HepG2 (cell line): ENCODE measurements at regions not wholly inside any gene's neighbourhood (a gene's known extent, or its start where the extent isn't known, plus 50 kb on each side); places are given as distances from the start of the nearest gene placed in this dataset.

Experiments used
- ATAC-seq: fragments of 200-7000 bp; cut with Tn5 transposase; 3 replicates; pipeline ENCODE4 v1.9.1; 2020; ENCODE audit warnings: mild to moderate bottlenecking, moderate library complexity
- BruUV-seq: library from RNA; stranded (reverse); fragments of 400-500 nt; replicated peaks from 2 replicates; lab custom pipeline; 2021; lab: Mats Ljungman, UMichigan
- CTCF ChIA-PET: fragments of 300-600 bp; formaldehyde crosslinking; extraction: SDS; loops from one replicate; lab custom pipeline; 2021; ENCODE audit warnings: low total read pairs, inconsistent platforms, low intra/inter-chr PET ratio; lab: Yijun Ruan, JAX
- POLR2A ChIA-PET: fragments of 350-600 bp; sonication (Branson Sonifier 250); formaldehyde crosslinking; loops from one replicate; lab custom pipeline; 2020; ENCODE audit warnings: antibody characterized with exemption, inconsistent platforms; lab: Yijun Ruan, JAX
- DNase-seq: peaks from one replicate; pipeline ENCODE4 v3.0.0-alpha.2; 2015; ENCODE audit warnings: low spot score
- FAIRE-seq: peaks from 3 replicates; lab custom pipeline; 2011; peaks lifted over from hg19 to GRCh38; lab: Jason Lieb, UNC
- H2AFZ ChIP-seq: one replicate; pipeline ENCODE4 v1.6.1; 2011; ENCODE audit warnings: low read length, inconsistent platforms
- H3K27ac ChIP-seq: fragments of 300-600 bp; 3 replicates; pipeline ENCODE4 v1.8.0; 2011; ENCODE audit warnings: mixed run types, mild to moderate bottlenecking, mixed read lengths, low read length, inconsistent platforms; ENCODE audit not compliant: insufficient read depth; ENCODE audit errors: extremely low read length
- H3K27me3 ChIP-seq, 2 experiments: fragments of 200-600 bp in 1 of 2; 2 replicates in 1 of 2; 3 replicates in 1 of 2; pipeline versions ENCODE4 v1.6.0 to v1.8.0; 2011; ENCODE audit warnings: low read length in 2 of 2, mild to moderate bottlenecking in 2 of 2, moderate library complexity in 2 of 2, inconsistent platforms in 1 of 2; ENCODE audit not compliant: insufficient read depth in 2 of 2, control insufficient read depth in 1 of 2
- H3K36me3 ChIP-seq, 2 experiments: fragments of 200-600 bp in 1 of 2; replicated peaks in 1 of 2; 2 replicates in 1 of 2; 3 replicates in 1 of 2; pipeline versions ENCODE4 v1.5.1 to v1.8.0; 2011; ENCODE audit warnings: low read length in 2 of 2, inconsistent platforms in 1 of 2; ENCODE audit not compliant: insufficient read depth in 2 of 2, control insufficient read depth in 1 of 2
- H3K4me1 ChIP-seq: 2 replicates; pipeline ENCODE4 v1.5.1; 2012; ENCODE audit warnings: low read length, inconsistent platforms; ENCODE audit not compliant: insufficient read depth
- H3K4me2 ChIP-seq: 2 replicates; pipeline ENCODE4 v1.6.0; 2011; ENCODE audit warnings: low read depth, low read length, inconsistent platforms
- H3K4me3 ChIP-seq, 3 experiments: fragments of 200-600 bp in 1 of 3; sonication (generic), shearing (Covaris generic) in 1 of 3; replicated peaks in 1 of 3; 2 replicates each; pipeline ENCODE4 v1.5.1; 2011 to 2016; ENCODE audit warnings: low read length in 3 of 3, inconsistent platforms in 2 of 3, low read depth in 2 of 3, mild to moderate bottlenecking in 2 of 3, control low read depth in 1 of 3, mixed read lengths in 1 of 3; ENCODE audit not compliant: insufficient read depth in 1 of 3
- H3K79me2 ChIP-seq: one replicate; pipeline ENCODE4 v1.6.1; 2011; ENCODE audit warnings: low read length, inconsistent platforms; ENCODE audit not compliant: insufficient read depth
- H3K9ac ChIP-seq: 2 replicates; pipeline ENCODE4 v1.6.0; 2011; ENCODE audit warnings: mild to moderate bottlenecking, low read depth, low read length, inconsistent platforms; ENCODE audit not compliant: insufficient read depth
- H3K9me3 ChIP-seq: 2 replicates; pipeline ENCODE4 v1.5.1; 2012; ENCODE audit warnings: mild to moderate bottlenecking, low read length
- H4K20me1 ChIP-seq: 2 replicates; pipeline ENCODE4 v1.6.0; 2011; ENCODE audit warnings: inconsistent platforms, mild to moderate bottlenecking, low read length, moderate library complexity; ENCODE audit not compliant: insufficient read depth
- AHR ChIP-seq: IDR thresholded peaks from 2 replicates; pipeline ENCODE4 v1.6.1; 2018; ENCODE audit warnings: missing genetic modification reagents, missing compliant biosample characterization
- CCDC6 ChIP-seq: sonication (generic); formaldehyde crosslinking; IDR thresholded peaks from 2 replicates; pipeline ENCODE4 v1.8.1; 2022; ENCODE audit warnings: mild to moderate bottlenecking, missing genetic modification reagents, moderate library complexity
- HHEX ChIP-seq: IDR thresholded peaks from 2 replicates; pipeline ENCODE4 v1.6.1; 2016; ENCODE audit warnings: control low read depth
- STAT5B ChIP-seq: sonication (generic); formaldehyde crosslinking; IDR thresholded peaks from 2 replicates; pipeline ENCODE4 v1.4.0; 2020; ENCODE audit warnings: missing genetic modification reagents
- TRIM24 ChIP-seq: sonication (generic); formaldehyde crosslinking; IDR thresholded peaks from 2 replicates; pipeline ENCODE4 v1.8.0; 2022; ENCODE audit warnings: mild to moderate bottlenecking, missing genetic modification reagents
- ZKSCAN1 ChIP-seq: fragments of 150-350 bp; IDR thresholded peaks from 2 replicates; pipeline ENCODE4 v1.6.1; 2014; ENCODE audit warnings: low read length
- ZNF121 ChIP-seq: sonication (generic); formaldehyde crosslinking; IDR thresholded peaks from 2 replicates; pipeline ENCODE4 v1.5.0; 2020; ENCODE audit warnings: mild to moderate bottlenecking, missing genetic modification reagents
- ZNF253 ChIP-seq: sonication (generic); formaldehyde crosslinking; IDR thresholded peaks from 2 replicates; pipeline ENCODE4 v1.8.0; 2022; ENCODE audit warnings: mild to moderate bottlenecking, missing genetic modification reagents, borderline replicate concordance
- ZSCAN9 ChIP-seq: IDR thresholded peaks from 2 replicates; pipeline ENCODE4 v1.6.1; 2016; ENCODE audit warnings: borderline replicate concordance
- WGBS: methylation state at CpG from one replicate; pipeline ENCODE4 v1.1.6; 2017; ENCODE audit warnings: low lambda C conversion rate; 5-methylcytosine and 5-hydroxymethylcytosine counted together
- in situ Hi-C: cut with HindIII; loops from 2 replicates; pipeline ENCODE4 v1.10.0; 2017; ENCODE audit warnings: low pct_unique_long_range_greater_than_20kb; ENCODE audit not compliant: extremely low pct_ligation_motif_present
- intact Hi-C: fragments of 100-400 bp; cut with micrococcal nuclease; formaldehyde crosslinking; loops from one replicate; pipeline ENCODE4 v1.10.0; 2022; ENCODE audit not compliant: unreplicated experiment
- TF ChIP-seq, protein P1 (sequence below): sonication (generic); formaldehyde crosslinking; IDR thresholded peaks from 2 replicates; pipeline ENCODE4 v1.4.0; 2020; ENCODE audit warnings: mild to moderate bottlenecking, missing genetic modification reagents
- TF ChIP-seq, protein P2 (sequence below): fragments of 450-650 bp; IDR thresholded peaks from 2 replicates; pipeline ENCODE4 v1.6.1; 2016

DNA sequence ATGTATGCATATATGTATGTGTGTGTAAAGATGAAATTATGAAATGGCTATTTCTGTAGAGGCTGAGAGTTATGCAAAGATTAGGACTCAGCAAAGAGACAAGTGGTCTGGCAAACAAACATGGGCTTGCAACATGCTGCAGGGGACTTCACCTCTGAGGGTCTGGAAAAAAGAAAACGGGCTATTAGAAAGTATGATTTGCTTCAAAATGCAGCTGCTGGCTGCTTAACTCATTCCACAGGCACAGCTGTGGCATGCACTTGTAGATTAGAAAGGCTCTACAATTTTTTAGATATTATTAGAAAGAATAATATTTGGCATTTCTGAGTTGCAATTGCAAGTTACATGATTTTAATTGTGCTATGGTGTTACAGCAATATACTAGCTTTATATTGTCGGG is 90.4 kb downstream of the ADAMTS1 start (continued):
- TF ChIP-seq ZKSCAN1 = no peak
- no peak for TF ChIP-seq ZSCAN9 (CRISPR knock-in tag)
- TF ChIP-seq ZNF121 (CRISPR knock-in tag) = no peak
- TF ChIP-seq ZNF253 = no peak
- no peak for TF ChIP-seq STAT5B (CRISPR knock-in tag)
- no peak for TF ChIP-seq CCDC6 (CRISPR knock-in tag)
- no peak for TF ChIP-seq AHR (CRISPR knock-in tag)
- TF ChIP-seq, protein P1, sequence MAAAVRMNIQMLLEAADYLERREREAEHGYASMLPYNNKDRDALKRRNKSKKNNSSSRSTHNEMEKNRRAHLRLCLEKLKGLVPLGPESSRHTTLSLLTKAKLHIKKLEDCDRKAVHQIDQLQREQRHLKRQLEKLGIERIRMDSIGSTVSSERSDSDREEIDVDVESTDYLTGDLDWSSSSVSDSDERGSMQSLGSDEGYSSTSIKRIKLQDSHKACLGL = no peak
- no peak for TF ChIP-seq TRIM24 (CRISPR knock-in tag)

DNA sequence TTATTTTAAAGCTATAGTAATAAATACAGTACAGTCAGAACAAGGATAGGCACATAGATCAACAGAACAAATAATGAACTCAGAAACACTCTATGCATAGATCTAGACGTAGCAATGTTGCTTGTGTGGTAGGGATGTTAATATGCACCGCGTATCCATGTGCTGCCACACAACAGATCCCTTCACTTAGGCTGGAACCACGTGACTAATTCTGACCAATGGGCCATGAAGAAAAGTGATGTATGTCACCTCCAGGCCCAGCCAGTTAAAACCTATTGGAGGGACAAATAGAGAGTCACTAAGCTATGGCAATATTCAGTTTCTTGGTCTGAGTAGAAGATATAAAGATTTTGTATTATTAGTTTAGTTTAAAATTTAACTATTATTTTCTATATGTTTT is 91.4 kb downstream of the ADAMTS1 start:
- Histone ChIP-seq H3K4me3 (no peak overlapping the region), H3K36me3 (no peaks in the 10 kb centered on the region), H3K27ac (no peak overlapping the region), H3K4me1 (no peaks in the 10 kb centered on the region), H3K9ac (no peak overlapping the region), H3K79me2 (no peaks in the 10 kb centered on the region), H3K4me2 (no peak overlapping the region), H3K9me3 (peaks cover 28% of the 10 kb centered on the region), H3K27me3 (no peaks in the 10 kb centered on the region), H2AFZ (no peak overlapping the region), H4K20me1 (no peaks in the 10 kb centered on the region)
- ChIA-PET POLR2A (no interaction called here), CTCF (no interaction called here)
- WGBS = 0% methylated on average over 4 of the region's 4 CpGs
- in situ Hi-C loops = no loop called here
- TF ChIP-seq, protein P2, sequence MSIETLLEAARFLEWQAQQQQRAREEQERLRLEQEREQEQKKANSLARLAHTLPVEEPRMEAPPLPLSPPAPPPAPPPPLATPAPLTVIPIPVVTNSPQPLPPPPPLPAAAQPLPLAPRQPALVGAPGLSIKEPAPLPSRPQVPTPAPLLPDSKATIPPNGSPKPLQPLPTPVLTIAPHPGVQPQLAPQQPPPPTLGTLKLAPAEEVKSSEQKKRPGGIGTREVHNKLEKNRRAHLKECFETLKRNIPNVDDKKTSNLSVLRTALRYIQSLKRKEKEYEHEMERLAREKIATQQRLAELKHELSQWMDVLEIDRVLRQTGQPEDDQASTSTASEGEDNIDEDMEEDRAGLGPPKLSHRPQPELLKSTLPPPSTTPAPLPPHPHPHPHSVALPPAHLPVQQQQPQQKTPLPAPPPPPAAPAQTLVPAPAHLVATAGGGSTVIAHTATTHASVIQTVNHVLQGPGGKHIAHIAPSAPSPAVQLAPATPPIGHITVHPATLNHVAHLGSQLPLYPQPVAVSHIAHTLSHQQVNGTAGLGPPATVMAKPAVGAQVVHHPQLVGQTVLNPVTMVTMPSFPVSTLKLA = peak; percentile 79
- TF ChIP-seq HHEX (CRISPR knock-in tag) = no peak
- intact Hi-C loops = no loop called here
- BruUV-seq = no TSS peak
- no peak for FAIRE-seq
- no peak for ATAC-seq
- no peak for DNase-seq
